SK-N-MC (cell line): ENCODE measurements at regions not wholly inside any gene's neighbourhood (a gene's known extent, or its start where the extent isn't known, plus 50 kb on each side); places are given as distances from the start of the nearest gene placed in this dataset.
"Not testable (repeated sequence)": the region's sequence is repeated elsewhere in the genome, so short reads cannot be mapped to it uniquely, and the experiment has no call there.

Experiments used
- EZH2 ChIP-seq: fragments of 200-600 bp; sonication (generic); IDR thresholded peaks from one replicate; pipeline ENCODE4 v1.6.1; 2017; ENCODE audit warnings: antibody characterized with exemption
- POLR2AphosphoS5 ChIP-seq: IDR thresholded peaks from 2 replicates; pipeline ENCODE4 v1.6.1; 2012; ENCODE audit warnings: mild to moderate bottlenecking, low read depth, low read length, borderline replicate concordance

GRCh38 chr2:95753812-95754211, 162.0 kb downstream of the TRIM43 start:
- TF ChIP-seq EZH2, POLR2AphosphoS5: not testable (repeated sequence)
